OCI-LY7 (cell line): ENCODE measurements at regions not wholly inside any gene's neighbourhood (a gene's known extent, or its start where the extent isn't known, plus 50 kb on each side); places are given as distances from the start of the nearest gene placed in this dataset.

Experiments used
- BruUV-seq: library from RNA; stranded (reverse); fragments of 400-500 nt; replicated peaks from 2 replicates; lab custom pipeline; 2021; lab: Mats Ljungman, UMichigan
- CTCF ChIA-PET: fragments of 300-600 bp; sonication (Branson Sonifier 250); formaldehyde crosslinking; loops from one replicate; lab custom pipeline; 2022; ENCODE audit warnings: antibody characterized with exemption; ENCODE audit not compliant: unreplicated experiment; lab: Charles Lee
- POLR2A ChIA-PET: fragments of 300-600 bp; sonication (Branson Sonifier 250); formaldehyde crosslinking; loops from one replicate; lab custom pipeline; 2022; ENCODE audit warnings: antibody characterized with exemption; lab: Charles Lee
- DNase-seq: peaks from one replicate; pipeline ENCODE4 v3.0.0-alpha.2; 2015; ENCODE audit warnings: low spot score
- H2AFZ ChIP-seq: fragments of 200-600 bp; sonication (generic), shearing (Covaris generic); 2 replicates; pipeline ENCODE4 v1.6.1; 2014; ENCODE audit warnings: mild to moderate bottlenecking, antibody characterized with exemption, low read length, moderate library complexity
- H3K27ac ChIP-seq: fragments of 200-600 bp; sonication (generic); 2 replicates; pipeline ENCODE4 v1.5.1; 2014; ENCODE audit warnings: mixed run types, low read depth, mild to moderate bottlenecking, moderate library complexity, low read length, inconsistent platforms; ENCODE audit not compliant: poor library complexity, severe bottlenecking
- H3K36me3 ChIP-seq: fragments of 200-600 bp; sonication (generic); 2 replicates; pipeline ENCODE4 v1.6.1; 2014; ENCODE audit warnings: mild to moderate bottlenecking, antibody characterized with exemption, low read length, moderate library complexity, mixed read lengths; ENCODE audit not compliant: insufficient read depth
- H3K4me1 ChIP-seq: fragments of 200-600 bp; sonication (generic); 2 replicates; pipeline ENCODE4 v1.5.1; 2014; ENCODE audit warnings: mild to moderate bottlenecking, low read length; ENCODE audit not compliant: insufficient read depth, poor library complexity, severe bottlenecking
- H3K4me2 ChIP-seq: fragments of 200-600 bp; sonication (generic); 2 replicates; pipeline ENCODE4 v1.6.1; 2014; ENCODE audit warnings: mild to moderate bottlenecking, low read length
- H3K4me3 ChIP-seq: fragments of 200-600 bp; sonication (generic); 2 replicates; pipeline ENCODE4 v1.5.1; 2014; ENCODE audit warnings: mild to moderate bottlenecking, low read depth, low read length; ENCODE audit not compliant: poor library complexity, severe bottlenecking
- H3K79me2 ChIP-seq: fragments of 200-600 bp; sonication (generic); 2 replicates; pipeline ENCODE4 v1.6.1; 2016; ENCODE audit warnings: low read depth, mild to moderate bottlenecking, low read length, moderate library complexity, mixed read lengths; ENCODE audit not compliant: insufficient read depth
- H3K9me2 ChIP-seq: fragments of 200-600 bp; sonication (generic); 2 replicates; pipeline ENCODE4 v1.6.1; 2016; ENCODE audit warnings: mild to moderate bottlenecking, low read length, mixed read lengths; ENCODE audit not compliant: insufficient read depth
- H3K9me3 ChIP-seq: fragments of 200-600 bp; sonication (generic); 2 replicates; pipeline ENCODE4 v1.6.1; 2014; ENCODE audit warnings: mild to moderate bottlenecking, mixed run types, low read length, mixed read lengths
- H4K20me1 ChIP-seq: fragments of 200-600 bp; sonication (generic); 2 replicates; pipeline ENCODE4 v1.6.1; 2014; ENCODE audit warnings: mild to moderate bottlenecking, antibody characterized with exemption, low read length, moderate library complexity, mixed read lengths; ENCODE audit not compliant: insufficient read depth
- CTCF ChIP-seq: fragments of 200-600 bp; sonication (generic); conservative IDR thresholded peaks from 2 replicates; pipeline ENCODE4 v1.5.1; 2014; ENCODE audit warnings: mild to moderate bottlenecking, antibody characterized with exemption, low read length, moderate library complexity, mixed read lengths
- EZH2phosphoT487 ChIP-seq: fragments of 200-600 bp; sonication (generic); IDR thresholded peaks from 2 replicates; pipeline ENCODE4 v1.6.1; 2018; ENCODE audit warnings: low read depth, borderline replicate concordance, mild to moderate bottlenecking, mixed run types, antibody characterized with exemption, low read length, moderate library complexity, mixed read lengths
- intact Hi-C: fragments of 100-400 bp; cut with micrococcal nuclease; formaldehyde crosslinking; loops from one replicate; pipeline ENCODE4 v1.10.0; 2022; ENCODE audit not compliant: unreplicated experiment

DNA sequence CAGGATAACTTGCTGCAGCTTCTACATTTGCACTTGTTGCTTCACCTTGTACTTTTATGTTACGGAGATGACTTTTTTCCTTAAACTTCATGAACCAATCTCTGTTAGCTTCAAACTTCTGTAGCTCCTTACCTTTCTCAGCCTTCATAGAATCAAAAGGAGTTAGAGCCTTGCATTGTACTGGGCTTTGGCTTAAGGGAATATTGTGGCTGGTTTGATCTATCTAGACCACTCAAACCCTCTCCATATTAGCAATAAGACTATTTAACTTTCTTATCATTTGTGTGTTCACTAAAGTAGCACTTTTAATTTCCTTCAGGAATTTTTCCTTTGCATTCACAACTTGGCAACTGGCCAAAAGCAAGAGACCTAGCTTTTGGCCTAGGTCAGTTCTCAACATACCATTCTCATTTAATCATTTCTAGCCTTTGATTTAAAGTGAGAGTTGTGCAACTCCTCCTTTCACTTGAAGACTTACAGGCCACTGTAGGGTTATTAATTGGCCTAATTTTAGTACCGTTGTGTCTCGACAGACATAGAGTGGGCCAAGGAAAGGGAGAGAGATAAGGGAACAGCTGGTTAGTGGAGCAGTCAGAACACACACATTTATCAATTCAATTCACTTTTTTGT lies 63.7 kb downstream of the SHOC1 start:
- H3K36me3 ChIP-seq: no peaks in the 10 kb centered on the region
- CTCF ChIA-PET: no interaction called here
- DNase-seq: no peak
- H3K9me2 ChIP-seq: 0 out of 2 replicates have a peak, but pooled peaks cover 3% of the 10 kb centered on the region
- no peaks in the 10 kb centered on the region for H3K9me3 ChIP-seq
- POLR2A ChIA-PET: no interaction called here
- H3K79me2 ChIP-seq: no peaks in the 10 kb centered on the region
- intact Hi-C loops: no loop called here
- no peak overlapping the region for H3K4me3 ChIP-seq
- no peak overlapping the region for H3K4me2 ChIP-seq
- TF ChIP-seq CTCF (no peak), EZH2phosphoT487 (no peak)
- no peak overlapping the region for H3K27ac ChIP-seq
- no peaks in the 10 kb centered on the region for H3K4me1 ChIP-seq
- H2AFZ ChIP-seq: no peak overlapping the region
- no peaks in the 10 kb centered on the region for H4K20me1 ChIP-seq
- BruUV-seq: no TSS peak

DNA sequence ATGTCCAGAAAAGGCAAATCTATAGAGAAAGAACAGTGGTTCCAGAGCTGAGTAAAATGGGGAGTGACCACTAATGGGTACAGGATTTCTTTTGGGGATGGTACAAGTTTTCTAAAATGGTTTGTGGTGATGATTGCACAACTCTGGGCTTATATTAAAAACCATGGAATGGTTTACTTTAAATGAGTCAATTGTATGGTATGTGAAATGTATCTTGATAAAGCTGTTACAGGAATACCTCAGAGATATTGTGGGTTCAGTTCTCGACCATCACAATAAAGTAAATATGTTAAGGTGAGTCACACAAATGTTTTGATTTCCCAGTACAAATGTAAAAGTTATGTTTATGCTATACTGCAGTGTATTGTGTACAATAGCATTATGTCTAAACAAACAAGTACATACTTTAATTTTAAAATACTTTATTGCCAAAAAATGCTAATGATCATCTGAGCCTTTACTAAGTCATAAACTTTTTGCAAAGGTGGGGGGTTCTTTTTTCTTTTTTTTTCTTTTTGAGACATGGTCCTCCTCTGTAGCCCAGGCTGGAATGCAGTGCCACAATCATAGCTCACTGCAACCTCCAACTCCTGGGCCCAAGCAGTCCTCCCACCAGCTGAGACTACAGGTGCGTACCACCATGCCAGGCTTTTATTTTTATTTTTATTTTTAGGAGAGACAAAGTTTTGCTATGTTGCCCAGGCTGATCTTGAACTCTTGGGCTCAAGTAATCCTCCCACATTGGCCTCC lies 65.9 kb downstream of the SHOC1 start:
- no peak overlapping the region for H3K4me2 ChIP-seq
- no peak overlapping the region for H3K4me3 ChIP-seq
- ChIA-PET POLR2A (no interaction called here), CTCF (no interaction called here)
- no peak for DNase-seq
- H3K9me2 ChIP-seq: 0 out of 2 replicates have a peak, but pooled peaks cover 3% of the 10 kb centered on the region
- TF ChIP-seq CTCF (no peak), EZH2phosphoT487 (no peak)
- BruUV-seq: no TSS peak
- H4K20me1 ChIP-seq: no peaks in the 10 kb centered on the region
- no peaks in the 10 kb centered on the region for H3K9me3 ChIP-seq
- H3K36me3 ChIP-seq: no peaks in the 10 kb centered on the region
- intact Hi-C loops: no loop called here
- no peaks in the 10 kb centered on the region for H3K4me1 ChIP-seq
- no peak overlapping the region for H2AFZ ChIP-seq
- no peaks in the 10 kb centered on the region for H3K79me2 ChIP-seq
- H3K27ac ChIP-seq: no peak overlapping the region

GRCh38 chr9:111728143-111728542 lies 66.6 kb downstream of the SHOC1 start:
- no peaks in the 10 kb centered on the region for H3K36me3 ChIP-seq
- no peak for DNase-seq
- H3K9me3 ChIP-seq: no peaks in the 10 kb centered on the region
- BruUV-seq: no TSS peak
- no peak overlapping the region for H3K4me2 ChIP-seq
- intact Hi-C loops: no loop called here
- TF ChIP-seq EZH2phosphoT487 (no peak), CTCF (no peak)
- ChIA-PET CTCF (no interaction called here), POLR2A (no interaction called here)
- H3K27ac ChIP-seq: no peak overlapping the region
- no peak overlapping the region for H3K4me3 ChIP-seq
- H4K20me1 ChIP-seq: no peaks in the 10 kb centered on the region
- H3K4me1 ChIP-seq: no peaks in the 10 kb centered on the region
- no peaks in the 10 kb centered on the region for H3K79me2 ChIP-seq
- no peak overlapping the region for H2AFZ ChIP-seq
- 0 out of 2 replicates have a peak, but pooled peaks cover 3% of the 10 kb centered on the region for H3K9me2 ChIP-seq
